SK-N-SH treated with all-trans-retinoic acid at 6 μM for 48 hours (cell line): ENCODE measurements at regions not wholly inside any gene's neighbourhood (a gene's known extent, or its start where the extent isn't known, plus 50 kb on each side); places are given as distances from the start of the nearest gene placed in this dataset.

Experiments used
- ATAC-seq: fragments of 200-7000 bp; cut with Tn5 transposase; 3 replicates; pipeline ENCODE4 v1.9.1; 2020; ENCODE audit warnings: mild to moderate bottlenecking, moderate library complexity
- ARNTL ChIP-seq: fragments of 450-650 bp; formaldehyde crosslinking; IDR thresholded peaks from 2 replicates; pipeline ENCODE4 v1.5.0; 2020; ENCODE audit warnings: low read depth, mild to moderate bottlenecking, moderate library complexity, borderline replicate concordance
- CSDC2 ChIP-seq: fragments of 250-450 bp; sonication (Bioruptor Pico); IDR thresholded peaks from 2 replicates; pipeline ENCODE4 v1.5.0; 2020; ENCODE audit warnings: mild to moderate bottlenecking, moderate library complexity
- ISL1 ChIP-seq: fragments of 250-450 bp; sonication (Bioruptor Pico); IDR thresholded peaks from 2 replicates; pipeline ENCODE4 v2.1.2; 2022; ENCODE audit warnings: mild to moderate bottlenecking, moderate library complexity
- PPARA ChIP-seq: fragments of 250-450 bp; sonication (Bioruptor Pico); IDR thresholded peaks from 2 replicates; pipeline ENCODE4 v1.5.0; 2020; ENCODE audit warnings: mild to moderate bottlenecking, borderline replicate concordance
- RARB ChIP-seq: fragments of 250-450 bp; sonication (Bioruptor Pico); IDR thresholded peaks from 2 replicates; pipeline ENCODE4 v1.8.0; 2021; ENCODE audit warnings: mild to moderate bottlenecking, moderate library complexity
- SNAI2 ChIP-seq: fragments of 250-450 bp; sonication (Bioruptor Pico); IDR thresholded peaks from 2 replicates; pipeline ENCODE4 v1.5.0; 2020; ENCODE audit warnings: mild to moderate bottlenecking, moderate library complexity
- TCF4 ChIP-seq: fragments of 250-450 bp; sonication (Bioruptor Pico); IDR thresholded peaks from 2 replicates; pipeline ENCODE4 v1.8.0; 2021; ENCODE audit warnings: mild to moderate bottlenecking, moderate library complexity, borderline replicate concordance
- TOX ChIP-seq: fragments of 250-450 bp; sonication (Bioruptor Pico); IDR thresholded peaks from 2 replicates; pipeline ENCODE4 v1.8.0; 2021; ENCODE audit warnings: mild to moderate bottlenecking, moderate library complexity, borderline replicate concordance
- ZC3H10 ChIP-seq: fragments of 250-450 bp; sonication (Bioruptor Pico); IDR thresholded peaks from 2 replicates; pipeline ENCODE4 v1.5.1; 2021; ENCODE audit warnings: mild to moderate bottlenecking, moderate library complexity
- ZFP3 ChIP-seq: fragments of 250-450 bp; sonication (Bioruptor Pico); IDR thresholded peaks from 2 replicates; pipeline ENCODE4 v1.5.0; 2020; ENCODE audit warnings: mild to moderate bottlenecking, moderate library complexity
- ZNF70 ChIP-seq: fragments of 450-650 bp; formaldehyde crosslinking; IDR thresholded peaks from 2 replicates; pipeline ENCODE4 v1.5.0; 2020; ENCODE audit warnings: mild to moderate bottlenecking, moderate library complexity
- ZNF8 ChIP-seq: fragments of 450-650 bp; formaldehyde crosslinking; IDR thresholded peaks from 2 replicates; pipeline ENCODE4 v1.5.0; 2020; ENCODE audit warnings: mild to moderate bottlenecking, moderate library complexity
- TF ChIP-seq, protein P1 (sequence below): fragments of 250-450 bp; sonication (Bioruptor Pico); IDR thresholded peaks from 2 replicates; pipeline ENCODE4 v1.5.0; 2020; ENCODE audit warnings: mild to moderate bottlenecking, moderate library complexity
- TF ChIP-seq, protein P2 (sequence below): fragments of 250-450 bp; sonication (Bioruptor Pico); IDR thresholded peaks from 2 replicates; pipeline ENCODE4 v1.8.0; 2020; ENCODE audit warnings: mild to moderate bottlenecking, moderate library complexity, borderline replicate concordance
- TF ChIP-seq, protein P3 (sequence below): fragments of 250-450 bp; sonication (Bioruptor Pico); IDR thresholded peaks from 2 replicates; pipeline ENCODE4 v1.5.1; 2021; ENCODE audit warnings: mild to moderate bottlenecking, moderate library complexity
- TF ChIP-seq, protein P4 (sequence below): fragments of 250-450 bp; sonication (Bioruptor Pico); IDR thresholded peaks from 2 replicates; pipeline ENCODE4 v1.8.0; 2021; ENCODE audit warnings: low read depth, mild to moderate bottlenecking, moderate library complexity, borderline replicate concordance
- TF ChIP-seq, protein P5 (sequence below): fragments of 250-450 bp; sonication (Bioruptor Pico); IDR thresholded peaks from 2 replicates; pipeline ENCODE4 v1.5.1; 2020; ENCODE audit warnings: low read depth, mild to moderate bottlenecking, moderate library complexity

DNA sequence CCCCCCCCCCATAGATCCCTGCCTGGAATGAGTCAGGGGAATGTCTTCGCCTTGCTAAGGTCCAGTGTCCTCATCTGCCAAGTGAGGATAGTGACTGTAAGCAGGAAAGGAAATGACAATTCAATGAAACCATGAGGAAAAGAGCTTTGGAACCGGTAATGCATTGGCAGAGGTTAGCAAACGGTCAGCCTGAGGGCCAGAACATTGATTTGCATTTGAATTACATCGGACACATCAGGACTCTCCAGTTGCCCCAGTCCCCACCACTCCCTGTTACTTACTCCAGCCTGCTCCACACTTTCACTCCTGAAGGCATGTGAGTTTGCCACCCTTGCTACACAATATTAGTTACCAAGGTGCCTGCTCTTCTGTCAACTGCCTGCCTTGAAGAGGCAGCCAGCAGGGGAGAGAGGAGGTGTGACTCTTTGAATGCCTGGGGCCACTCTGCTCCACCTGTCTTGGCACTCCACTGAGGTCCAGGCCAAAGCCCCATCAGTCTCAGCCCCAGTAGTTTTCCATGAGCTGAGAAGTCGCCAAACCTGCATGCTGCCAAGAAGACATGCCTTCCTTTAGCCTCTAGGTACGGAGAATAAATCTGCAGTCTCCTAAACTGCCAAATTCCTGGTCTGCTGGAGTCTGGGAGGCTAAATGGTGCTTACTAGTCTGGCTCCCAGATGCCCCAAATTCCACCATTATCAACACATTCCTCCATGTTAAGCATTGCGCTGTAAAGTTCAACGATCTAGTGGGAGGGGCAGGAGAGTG lies 191.7 kb upstream of the TLE3 start:
- peak; percentile 80 for ATAC-seq
- TF ChIP-seq ZFP3, result no peak
- TF ChIP-seq, protein P1, sequence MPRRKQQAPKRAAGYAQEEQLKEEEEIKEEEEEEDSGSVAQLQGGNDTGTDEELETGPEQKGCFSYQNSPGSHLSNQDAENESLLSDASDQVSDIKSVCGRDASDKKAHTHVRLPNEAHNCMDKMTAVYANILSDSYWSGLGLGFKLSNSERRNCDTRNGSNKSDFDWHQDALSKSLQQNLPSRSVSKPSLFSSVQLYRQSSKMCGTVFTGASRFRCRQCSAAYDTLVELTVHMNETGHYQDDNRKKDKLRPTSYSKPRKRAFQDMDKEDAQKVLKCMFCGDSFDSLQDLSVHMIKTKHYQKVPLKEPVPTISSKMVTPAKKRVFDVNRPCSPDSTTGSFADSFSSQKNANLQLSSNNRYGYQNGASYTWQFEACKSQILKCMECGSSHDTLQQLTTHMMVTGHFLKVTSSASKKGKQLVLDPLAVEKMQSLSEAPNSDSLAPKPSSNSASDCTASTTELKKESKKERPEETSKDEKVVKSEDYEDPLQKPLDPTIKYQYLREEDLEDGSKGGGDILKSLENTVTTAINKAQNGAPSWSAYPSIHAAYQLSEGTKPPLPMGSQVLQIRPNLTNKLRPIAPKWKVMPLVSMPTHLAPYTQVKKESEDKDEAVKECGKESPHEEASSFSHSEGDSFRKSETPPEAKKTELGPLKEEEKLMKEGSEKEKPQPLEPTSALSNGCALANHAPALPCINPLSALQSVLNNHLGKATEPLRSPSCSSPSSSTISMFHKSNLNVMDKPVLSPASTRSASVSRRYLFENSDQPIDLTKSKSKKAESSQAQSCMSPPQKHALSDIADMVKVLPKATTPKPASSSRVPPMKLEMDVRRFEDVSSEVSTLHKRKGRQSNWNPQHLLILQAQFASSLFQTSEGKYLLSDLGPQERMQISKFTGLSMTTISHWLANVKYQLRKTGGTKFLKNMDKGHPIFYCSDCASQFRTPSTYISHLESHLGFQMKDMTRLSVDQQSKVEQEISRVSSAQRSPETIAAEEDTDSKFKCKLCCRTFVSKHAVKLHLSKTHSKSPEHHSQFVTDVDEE (CRISPR knock-in tag), result peak; percentile 30; the same call in 1 of the 2 replicates
- TF ChIP-seq ISL1 (CRISPR knock-in tag), result peak; percentile 86
- TF ChIP-seq, protein P2, sequence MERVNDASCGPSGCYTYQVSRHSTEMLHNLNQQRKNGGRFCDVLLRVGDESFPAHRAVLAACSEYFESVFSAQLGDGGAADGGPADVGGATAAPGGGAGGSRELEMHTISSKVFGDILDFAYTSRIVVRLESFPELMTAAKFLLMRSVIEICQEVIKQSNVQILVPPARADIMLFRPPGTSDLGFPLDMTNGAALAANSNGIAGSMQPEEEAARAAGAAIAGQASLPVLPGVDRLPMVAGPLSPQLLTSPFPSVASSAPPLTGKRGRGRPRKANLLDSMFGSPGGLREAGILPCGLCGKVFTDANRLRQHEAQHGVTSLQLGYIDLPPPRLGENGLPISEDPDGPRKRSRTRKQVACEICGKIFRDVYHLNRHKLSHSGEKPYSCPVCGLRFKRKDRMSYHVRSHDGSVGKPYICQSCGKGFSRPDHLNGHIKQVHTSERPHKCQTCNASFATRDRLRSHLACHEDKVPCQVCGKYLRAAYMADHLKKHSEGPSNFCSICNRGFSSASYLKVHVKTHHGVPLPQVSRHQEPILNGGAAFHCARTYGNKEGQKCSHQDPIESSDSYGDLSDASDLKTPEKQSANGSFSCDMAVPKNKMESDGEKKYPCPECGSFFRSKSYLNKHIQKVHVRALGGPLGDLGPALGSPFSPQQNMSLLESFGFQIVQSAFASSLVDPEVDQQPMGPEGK (CRISPR knock-in tag), result no peak
- no peak for TF ChIP-seq ZC3H10 (CRISPR knock-in tag)
- TF ChIP-seq TOX, result no peak
- no peak for TF ChIP-seq PPARA (CRISPR knock-in tag)
- TF ChIP-seq, protein P3, sequence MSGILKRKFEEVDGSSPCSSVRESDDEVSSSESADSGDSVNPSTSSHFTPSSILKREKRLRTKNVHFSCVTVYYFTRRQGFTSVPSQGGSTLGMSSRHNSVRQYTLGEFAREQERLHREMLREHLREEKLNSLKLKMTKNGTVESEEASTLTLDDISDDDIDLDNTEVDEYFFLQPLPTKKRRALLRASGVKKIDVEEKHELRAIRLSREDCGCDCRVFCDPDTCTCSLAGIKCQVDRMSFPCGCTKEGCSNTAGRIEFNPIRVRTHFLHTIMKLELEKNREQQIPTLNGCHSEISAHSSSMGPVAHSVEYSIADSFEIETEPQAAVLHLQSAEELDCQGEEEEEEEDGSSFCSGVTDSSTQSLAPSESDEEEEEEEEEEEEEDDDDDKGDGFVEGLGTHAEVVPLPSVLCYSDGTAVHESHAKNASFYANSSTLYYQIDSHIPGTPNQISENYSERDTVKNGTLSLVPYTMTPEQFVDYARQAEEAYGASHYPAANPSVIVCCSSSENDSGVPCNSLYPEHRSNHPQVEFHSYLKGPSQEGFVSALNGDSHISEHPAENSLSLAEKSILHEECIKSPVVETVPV (CRISPR knock-in tag), result no peak
- TF ChIP-seq ARNTL (CRISPR knock-in tag), result no peak
- TF ChIP-seq CSDC2 (CRISPR knock-in tag), result peak; percentile 12; the same call in 1 of the 2 replicates
- peak; percentile 70; the same call in 1 of the 2 replicates for TF ChIP-seq TCF4
- no peak for TF ChIP-seq ZNF70 (CRISPR knock-in tag)
- TF ChIP-seq SNAI2 (CRISPR knock-in tag), result no peak

DNA sequence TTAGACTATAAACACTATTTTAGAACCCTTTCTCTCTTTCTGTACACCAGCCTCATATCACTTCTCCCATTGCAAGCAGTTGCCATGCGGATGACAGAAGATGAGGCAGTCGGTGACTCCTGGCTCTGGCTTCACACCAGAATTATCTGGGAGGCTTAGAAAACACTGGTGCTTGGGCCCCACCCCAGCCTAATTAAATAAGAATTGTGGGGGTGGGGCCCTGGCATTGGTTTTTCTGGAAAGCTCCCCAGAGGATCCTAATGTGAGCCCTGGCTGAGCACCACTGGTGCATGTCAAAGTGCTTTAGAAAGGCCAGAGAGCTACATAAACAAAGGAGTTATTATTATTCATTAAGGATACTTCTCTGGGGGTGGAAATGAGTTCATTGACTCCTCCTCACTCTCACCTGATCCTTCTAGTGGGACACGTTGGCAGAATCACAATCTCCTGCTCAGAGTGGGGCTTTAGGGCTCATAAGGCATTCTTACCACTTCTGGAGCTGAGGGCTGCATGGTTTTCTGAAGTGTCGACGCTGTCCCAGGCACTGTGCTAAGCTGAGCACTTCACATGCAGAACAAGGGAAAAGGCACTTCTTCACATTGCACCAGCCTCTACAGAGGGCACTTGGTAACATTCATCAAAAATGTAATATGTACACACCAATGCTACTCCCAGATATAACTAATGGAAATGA lies 188.5 kb upstream of the TLE3 start:
- TF ChIP-seq CSDC2 (CRISPR knock-in tag), result no peak
- TF ChIP-seq ZNF8 (CRISPR knock-in tag), result no peak
- no peak for TF ChIP-seq TCF4
- TF ChIP-seq, protein P4, sequence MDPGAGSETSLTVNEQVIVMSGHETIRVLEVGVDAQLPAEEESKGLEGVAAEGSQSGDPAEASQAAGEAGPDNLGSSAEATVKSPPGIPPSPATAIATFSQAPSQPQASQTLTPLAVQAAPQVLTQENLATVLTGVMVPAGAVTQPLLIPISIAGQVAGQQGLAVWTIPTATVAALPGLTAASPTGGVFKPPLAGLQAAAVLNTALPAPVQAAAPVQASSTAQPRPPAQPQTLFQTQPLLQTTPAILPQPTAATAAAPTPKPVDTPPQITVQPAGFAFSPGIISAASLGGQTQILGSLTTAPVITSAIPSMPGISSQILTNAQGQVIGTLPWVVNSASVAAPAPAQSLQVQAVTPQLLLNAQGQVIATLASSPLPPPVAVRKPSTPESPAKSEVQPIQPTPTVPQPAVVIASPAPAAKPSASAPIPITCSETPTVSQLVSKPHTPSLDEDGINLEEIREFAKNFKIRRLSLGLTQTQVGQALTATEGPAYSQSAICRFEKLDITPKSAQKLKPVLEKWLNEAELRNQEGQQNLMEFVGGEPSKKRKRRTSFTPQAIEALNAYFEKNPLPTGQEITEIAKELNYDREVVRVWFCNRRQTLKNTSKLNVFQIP (CRISPR knock-in tag), result no peak
- no peak for TF ChIP-seq TOX
- TF ChIP-seq ZFP3, result no peak
- TF ChIP-seq ISL1 (CRISPR knock-in tag), result no peak
- TF ChIP-seq, protein P3 (CRISPR knock-in tag), result no peak
- TF ChIP-seq, protein P5, sequence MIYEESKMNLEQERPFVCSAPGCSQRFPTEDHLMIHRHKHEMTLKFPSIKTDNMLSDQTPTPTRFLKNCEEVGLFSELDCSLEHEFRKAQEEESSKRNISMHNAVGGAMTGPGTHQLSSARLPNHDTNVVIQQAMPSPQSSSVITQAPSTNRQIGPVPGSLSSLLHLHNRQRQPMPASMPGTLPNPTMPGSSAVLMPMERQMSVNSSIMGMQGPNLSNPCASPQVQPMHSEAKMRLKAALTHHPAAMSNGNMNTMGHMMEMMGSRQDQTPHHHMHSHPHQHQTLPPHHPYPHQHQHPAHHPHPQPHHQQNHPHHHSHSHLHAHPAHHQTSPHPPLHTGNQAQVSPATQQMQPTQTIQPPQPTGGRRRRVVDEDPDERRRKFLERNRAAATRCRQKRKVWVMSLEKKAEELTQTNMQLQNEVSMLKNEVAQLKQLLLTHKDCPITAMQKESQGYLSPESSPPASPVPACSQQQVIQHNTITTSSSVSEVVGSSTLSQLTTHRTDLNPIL (CRISPR knock-in tag), result no peak
- no peak for TF ChIP-seq PPARA (CRISPR knock-in tag)
- TF ChIP-seq RARB (CRISPR knock-in tag), result no peak
- TF ChIP-seq ARNTL (CRISPR knock-in tag), result no peak
- no peak for ATAC-seq
